HepG2 (cell line): ENCODE measurements at regions not wholly inside any gene's neighbourhood (a gene's known extent, or its start where the extent isn't known, plus 50 kb on each side); places are given as distances from the start of the nearest gene placed in this dataset.

Experiments
- CENPX ChIP-seq: sonication (generic); formaldehyde crosslinking; IDR thresholded peaks from 2 replicates; pipeline ENCODE4 v1.9.0; 2021; ENCODE audit warnings: mild to moderate bottlenecking, missing genetic modification reagents, moderate library complexity
- CREB1 ChIP-seq, 2 experiments: fragments of 450-650 bp in 1 of 2; IDR thresholded peaks; 2 replicates each; pipeline ENCODE4 v1.6.1; 2016 to 2017; ENCODE audit warnings: control low read depth in 1 of 2, mild to moderate bottlenecking in 1 of 2, missing compliant biosample characterization in 1 of 2, missing genetic modification characterization in 1 of 2
- EP300 ChIP-seq, 3 experiments: sonication (generic) in 1 of 3; formaldehyde crosslinking in 1 of 3; IDR thresholded peaks; 2 replicates each; pipeline versions ENCODE4 v1.5.1 to v1.6.1; 2011 to 2020; ENCODE audit warnings: low read depth in 2 of 3, low read length in 2 of 3, borderline replicate concordance in 1 of 3, improper control_type of control experiment in 1 of 3, mild to moderate bottlenecking in 1 of 3, missing genetic modification reagents in 1 of 3, moderate library complexity in 1 of 3
- FOXJ3 ChIP-seq: sonication (generic); formaldehyde crosslinking; IDR thresholded peaks from 2 replicates; pipeline ENCODE4 v1.4.0; 2020; ENCODE audit warnings: missing genetic modification reagents, mild to moderate bottlenecking, borderline replicate concordance
- HMG20A ChIP-seq: IDR thresholded peaks from 2 replicates; pipeline ENCODE4 v1.6.1; 2016; ENCODE audit warnings: borderline replicate concordance
- IRF2 ChIP-seq: IDR thresholded peaks from 2 replicates; pipeline ENCODE4 v1.6.1; 2018; ENCODE audit warnings: missing genetic modification reagents, missing compliant biosample characterization
- KMT2A ChIP-seq: sonication (generic); formaldehyde crosslinking; IDR thresholded peaks from 2 replicates; pipeline ENCODE4 v1.4.0; 2020; ENCODE audit warnings: missing genetic modification reagents
- NBN ChIP-seq: fragments of 450-650 bp; conservative IDR thresholded peaks from 2 replicates; pipeline ENCODE4 v1.6.1; 2017
- TF ChIP-seq, protein P1 (sequence below): sonication (generic); formaldehyde crosslinking; IDR thresholded peaks from 2 replicates; pipeline ENCODE4 v1.4.0; 2020; ENCODE audit warnings: missing genetic modification reagents, borderline replicate concordance
- TF ChIP-seq, protein P2 (sequence below): sonication (generic); formaldehyde crosslinking; IDR thresholded peaks from 2 replicates; pipeline ENCODE4 v1.5.0; 2020; ENCODE audit warnings: missing genetic modification reagents
- TF ChIP-seq, protein P3 (sequence below): sonication (generic); formaldehyde crosslinking; IDR thresholded peaks from 2 replicates; pipeline ENCODE4 v1.8.1; 2023; ENCODE audit warnings: missing genetic modification reagents, mild to moderate bottlenecking, borderline replicate concordance
- TF ChIP-seq, protein P4 (sequence below), 2 experiments: fragments of 450-650 bp in 1 of 2; sonication (generic) in 1 of 2; formaldehyde crosslinking in 1 of 2; IDR thresholded peaks; 2 replicates each; pipeline versions ENCODE4 v1.6.1 to v1.8.0; 2016 to 2022; ENCODE audit warnings: antibody characterized with exemption in 1 of 2, mild to moderate bottlenecking in 1 of 2, missing genetic modification reagents in 1 of 2
- TF ChIP-seq, protein P5 (sequence below): sonication (generic); formaldehyde crosslinking; IDR thresholded peaks from 2 replicates; pipeline ENCODE4 v1.8.0; 2022; ENCODE audit warnings: missing genetic modification reagents, mild to moderate bottlenecking, inconsistent platforms, borderline replicate concordance

DNA sequence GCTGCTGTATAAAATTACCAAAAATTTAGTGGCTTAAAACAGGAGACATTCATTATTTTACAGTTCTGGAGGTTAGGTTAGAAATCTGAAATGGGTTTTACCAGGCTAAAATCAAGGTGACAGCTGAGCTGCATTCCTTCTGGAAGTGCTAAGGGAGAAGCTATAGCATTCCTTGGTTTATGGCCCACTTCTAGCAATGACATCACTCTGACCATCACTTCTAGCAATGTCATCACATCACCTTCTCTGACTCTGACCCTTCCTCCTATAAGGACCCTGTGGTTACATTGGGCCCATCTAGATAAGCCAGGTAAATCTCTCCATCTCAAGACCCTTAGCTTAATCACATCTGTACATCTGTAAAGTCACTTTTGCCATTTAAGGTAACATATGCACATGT lies 366.1 kb downstream of the EFNA5 start:
- TF ChIP-seq KMT2A (CRISPR knock-in tag) (no peak), CREB1 (IDR thresholded peaks at IDR 0.05) (no peak), CREB1 (CRISPR knock-in tag; IDR thresholded peaks at IDR 0.05) (no peak), NBN (no peak), IRF2 (CRISPR knock-in tag) (no peak), EP300 (IDR thresholded peaks at IDR 0.05; ENCODE audit: low read depth in 2 of 2, low read length in 2 of 2) (no peak), EP300 (CRISPR knock-in tag; IDR thresholded peaks at IDR 0.05; ENCODE audit: borderline replicate concordance) (no peak), HMG20A (CRISPR knock-in tag) (no peak), FOXJ3 (CRISPR knock-in tag) (no peak), CENPX (CRISPR knock-in tag) (no peak)
- TF ChIP-seq, protein P1, sequence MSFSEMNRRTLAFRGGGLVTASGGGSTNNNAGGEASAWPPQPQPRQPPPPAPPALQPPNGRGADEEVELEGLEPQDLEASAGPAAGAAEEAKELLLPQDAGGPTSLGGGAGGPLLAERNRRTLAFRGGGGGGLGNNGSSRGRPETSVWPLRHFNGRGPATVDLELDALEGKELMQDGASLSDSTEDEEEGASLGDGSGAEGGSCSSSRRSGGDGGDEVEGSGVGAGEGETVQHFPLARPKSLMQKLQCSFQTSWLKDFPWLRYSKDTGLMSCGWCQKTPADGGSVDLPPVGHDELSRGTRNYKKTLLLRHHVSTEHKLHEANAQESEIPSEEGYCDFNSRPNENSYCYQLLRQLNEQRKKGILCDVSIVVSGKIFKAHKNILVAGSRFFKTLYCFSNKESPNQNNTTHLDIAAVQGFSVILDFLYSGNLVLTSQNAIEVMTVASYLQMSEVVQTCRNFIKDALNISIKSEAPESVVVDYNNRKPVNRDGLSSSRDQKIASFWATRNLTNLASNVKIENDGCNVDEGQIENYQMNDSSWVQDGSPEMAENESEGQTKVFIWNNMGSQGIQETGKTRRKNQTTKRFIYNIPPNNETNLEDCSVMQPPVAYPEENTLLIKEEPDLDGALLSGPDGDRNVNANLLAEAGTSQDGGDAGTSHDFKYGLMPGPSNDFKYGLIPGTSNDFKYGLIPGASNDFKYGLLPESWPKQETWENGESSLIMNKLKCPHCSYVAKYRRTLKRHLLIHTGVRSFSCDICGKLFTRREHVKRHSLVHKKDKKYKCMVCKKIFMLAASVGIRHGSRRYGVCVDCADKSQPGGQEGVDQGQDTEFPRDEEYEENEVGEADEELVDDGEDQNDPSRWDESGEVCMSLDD (CRISPR knock-in tag), result no peak
- TF ChIP-seq, protein P2, sequence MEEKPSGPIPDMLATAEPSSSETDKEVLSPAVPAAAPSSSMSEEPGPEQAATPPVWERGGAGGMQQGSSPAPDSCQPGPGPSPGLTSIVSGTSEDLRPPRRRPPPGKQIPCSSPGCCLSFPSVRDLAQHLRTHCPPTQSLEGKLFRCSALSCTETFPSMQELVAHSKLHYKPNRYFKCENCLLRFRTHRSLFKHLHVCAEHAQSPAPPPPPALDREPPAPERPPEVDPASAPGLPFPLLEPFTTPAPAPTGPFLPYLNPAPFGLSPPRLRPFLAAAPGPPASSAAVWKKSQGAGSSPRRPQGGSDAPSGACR (CRISPR knock-in tag), result no peak
- TF ChIP-seq, protein P3, sequence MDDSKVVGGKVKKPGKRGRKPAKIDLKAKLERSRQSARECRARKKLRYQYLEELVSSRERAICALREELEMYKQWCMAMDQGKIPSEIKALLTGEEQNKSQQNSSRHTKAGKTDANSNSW (CRISPR knock-in tag), result no peak
- TF ChIP-seq, protein P4, sequence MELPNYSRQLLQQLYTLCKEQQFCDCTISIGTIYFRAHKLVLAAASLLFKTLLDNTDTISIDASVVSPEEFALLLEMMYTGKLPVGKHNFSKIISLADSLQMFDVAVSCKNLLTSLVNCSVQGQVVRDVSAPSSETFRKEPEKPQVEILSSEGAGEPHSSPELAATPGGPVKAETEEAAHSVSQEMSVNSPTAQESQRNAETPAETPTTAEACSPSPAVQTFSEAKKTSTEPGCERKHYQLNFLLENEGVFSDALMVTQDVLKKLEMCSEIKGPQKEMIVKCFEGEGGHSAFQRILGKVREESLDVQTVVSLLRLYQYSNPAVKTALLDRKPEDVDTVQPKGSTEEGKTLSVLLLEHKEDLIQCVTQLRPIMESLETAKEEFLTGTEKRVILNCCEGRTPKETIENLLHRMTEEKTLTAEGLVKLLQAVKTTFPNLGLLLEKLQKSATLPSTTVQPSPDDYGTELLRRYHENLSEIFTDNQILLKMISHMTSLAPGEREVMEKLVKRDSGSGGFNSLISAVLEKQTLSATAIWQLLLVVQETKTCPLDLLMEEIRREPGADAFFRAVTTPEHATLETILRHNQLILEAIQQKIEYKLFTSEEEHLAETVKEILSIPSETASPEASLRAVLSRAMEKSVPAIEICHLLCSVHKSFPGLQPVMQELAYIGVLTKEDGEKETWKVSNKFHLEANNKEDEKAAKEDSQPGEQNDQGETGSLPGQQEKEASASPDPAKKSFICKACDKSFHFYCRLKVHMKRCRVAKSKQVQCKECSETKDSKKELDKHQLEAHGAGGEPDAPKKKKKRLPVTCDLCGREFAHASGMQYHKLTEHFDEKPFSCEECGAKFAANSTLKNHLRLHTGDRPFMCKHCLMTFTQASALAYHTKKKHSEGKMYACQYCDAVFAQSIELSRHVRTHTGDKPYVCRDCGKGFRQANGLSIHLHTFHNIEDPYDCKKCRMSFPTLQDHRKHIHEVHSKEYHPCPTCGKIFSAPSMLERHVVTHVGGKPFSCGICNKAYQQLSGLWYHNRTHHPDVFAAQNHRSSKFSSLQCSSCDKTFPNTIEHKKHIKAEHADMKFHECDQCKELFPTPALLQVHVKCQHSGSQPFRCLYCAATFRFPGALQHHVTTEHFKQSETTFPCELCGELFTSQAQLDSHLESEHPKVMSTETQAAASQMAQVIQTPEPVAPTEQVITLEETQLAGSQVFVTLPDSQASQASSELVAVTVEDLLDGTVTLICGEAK (IDR thresholded peaks at IDR 0.05), result no peak
- TF ChIP-seq, protein P4 (CRISPR knock-in tag; IDR thresholded peaks at IDR 0.05), result no peak
- TF ChIP-seq, protein P5, sequence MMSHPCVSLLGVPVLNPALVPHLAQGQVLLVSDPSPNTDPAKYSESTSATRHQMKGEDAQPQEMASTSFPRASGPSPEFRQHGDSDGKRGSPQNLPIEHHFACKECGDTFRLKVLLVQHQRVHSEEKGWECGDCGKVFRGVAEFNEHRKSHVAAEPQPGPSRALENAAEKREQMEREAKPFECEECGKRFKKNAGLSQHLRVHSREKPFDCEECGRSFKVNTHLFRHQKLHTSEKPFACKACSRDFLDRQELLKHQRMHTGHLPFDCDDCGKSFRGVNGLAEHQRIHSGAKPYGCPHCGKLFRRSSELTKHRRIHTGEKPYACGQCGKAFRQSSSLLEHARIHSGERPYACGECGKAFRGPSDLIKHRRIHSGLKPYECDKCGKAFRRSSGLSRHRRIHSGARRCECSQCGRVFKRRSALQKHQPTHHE (CRISPR knock-in tag), result no peak
